ENCODE measurements at regions not wholly inside any gene's neighbourhood (a gene's known extent, or its start where the extent isn't known, plus 50 kb on each side); places are given as distances from the start of the nearest gene placed in this dataset.

DNA sequence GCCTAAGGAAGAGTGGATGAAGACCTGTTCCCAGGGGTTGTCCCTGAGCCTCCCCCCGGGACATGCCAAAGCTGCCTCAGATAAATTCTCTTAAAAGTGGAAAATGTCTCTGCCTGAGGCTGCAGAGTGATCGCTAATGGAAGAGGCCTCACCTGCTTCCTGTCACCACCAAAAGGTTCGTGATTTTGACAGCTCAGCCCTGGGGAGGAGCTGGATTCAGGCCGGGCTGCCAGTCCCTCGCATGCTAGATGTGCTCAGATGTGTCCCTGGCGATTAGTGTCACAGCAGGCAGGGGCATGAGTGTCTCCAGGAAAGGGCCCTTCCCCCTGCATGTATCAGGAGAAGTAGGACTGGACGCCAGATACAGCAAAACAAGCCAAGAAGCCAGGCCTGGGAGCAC, 626.5 kb downstream of the UQCRFS1 start:
- TF ChIP-seq, protein P1, sequence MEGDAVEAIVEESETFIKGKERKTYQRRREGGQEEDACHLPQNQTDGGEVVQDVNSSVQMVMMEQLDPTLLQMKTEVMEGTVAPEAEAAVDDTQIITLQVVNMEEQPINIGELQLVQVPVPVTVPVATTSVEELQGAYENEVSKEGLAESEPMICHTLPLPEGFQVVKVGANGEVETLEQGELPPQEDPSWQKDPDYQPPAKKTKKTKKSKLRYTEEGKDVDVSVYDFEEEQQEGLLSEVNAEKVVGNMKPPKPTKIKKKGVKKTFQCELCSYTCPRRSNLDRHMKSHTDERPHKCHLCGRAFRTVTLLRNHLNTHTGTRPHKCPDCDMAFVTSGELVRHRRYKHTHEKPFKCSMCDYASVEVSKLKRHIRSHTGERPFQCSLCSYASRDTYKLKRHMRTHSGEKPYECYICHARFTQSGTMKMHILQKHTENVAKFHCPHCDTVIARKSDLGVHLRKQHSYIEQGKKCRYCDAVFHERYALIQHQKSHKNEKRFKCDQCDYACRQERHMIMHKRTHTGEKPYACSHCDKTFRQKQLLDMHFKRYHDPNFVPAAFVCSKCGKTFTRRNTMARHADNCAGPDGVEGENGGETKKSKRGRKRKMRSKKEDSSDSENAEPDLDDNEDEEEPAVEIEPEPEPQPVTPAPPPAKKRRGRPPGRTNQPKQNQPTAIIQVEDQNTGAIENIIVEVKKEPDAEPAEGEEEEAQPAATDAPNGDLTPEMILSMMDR (IDR thresholded peaks at IDR 0.05 in 8 of 11, conservative IDR thresholded peaks at IDR 0.05 in 3 of 11), result no peak
- TF ChIP-seq POLR2A (IDR thresholded peaks at IDR 0.05), result no peak

Measured in spleen (tissue), 7 donors.